CMK (cell line): ENCODE measurements at regions not wholly inside any gene's neighbourhood (a gene's known extent, or its start where the extent isn't known, plus 50 kb on each side); places are given as distances from the start of the nearest gene placed in this dataset.
"Not testable (repeated sequence)": the region's sequence is repeated elsewhere in the genome, so short reads cannot be mapped to it uniquely, and the experiment has no call there.

Experiments
- DNase-seq: peaks from one replicate; pipeline ENCODE4 v3.0.0-alpha.2; 2010; ENCODE audit warnings: low read depth

GRCh38 chr2:136281281-136282114 lies 163.5 kb upstream of the CXCR4 start:
- DNase-seq = no peak

GRCh38 chr2:136266346-136266745 lies 148.4 kb upstream of the CXCR4 start:
- DNase-seq = not testable (repeated sequence)

- no peak for DNase-seq
Measured at GRCh38 chr2:136259551-136259950, 141.6 kb upstream of the CXCR4 start.

GRCh38 chr2:136257893-136258292 lies 139.9 kb upstream of the CXCR4 start:
- no peak for DNase-seq

- no peak for DNase-seq
Measured at GRCh38 chr2:136255648-136256461, 137.9 kb upstream of the CXCR4 start.

GRCh38 chr2:136255127-136255526 lies 137.2 kb upstream of the CXCR4 start:
- no peak for DNase-seq

- no peak for DNase-seq
Measured at GRCh38 chr2:136254681-136255080, 136.7 kb upstream of the CXCR4 start.

- no peak for DNase-seq
Measured at GRCh38 chr2:136253288-136254004, 135.5 kb upstream of the CXCR4 start.

- no peak for DNase-seq
Measured at GRCh38 chr2:136251885-136252585, 134.1 kb upstream of the CXCR4 start.

- DNase-seq = no peak
Measured at GRCh38 chr2:136251197-136251884, 133.4 kb upstream of the CXCR4 start.

GRCh38 chr2:136250131-136250530 lies 132.2 kb upstream of the CXCR4 start:
- DNase-seq = no peak

GRCh38 chr2:136248907-136249306 lies 131.0 kb upstream of the CXCR4 start:
- no peak for DNase-seq

GRCh38 chr2:136248242-136248641 lies 130.3 kb upstream of the CXCR4 start:
- DNase-seq = no peak

- DNase-seq = no peak
Measured at GRCh38 chr2:136247204-136247950, 129.4 kb upstream of the CXCR4 start.

- DNase-seq = no peak
Measured at GRCh38 chr2:136246086-136246669, 128.2 kb upstream of the CXCR4 start.

GRCh38 chr2:136245211-136245610 lies 127.3 kb upstream of the CXCR4 start:
- no peak for DNase-seq

- no peak for DNase-seq
Measured at GRCh38 chr2:136244536-136244885, 126.6 kb upstream of the CXCR4 start.

GRCh38 chr2:136243638-136244535 lies 125.9 kb upstream of the CXCR4 start:
- DNase-seq = no peak

- DNase-seq = no peak
Measured at GRCh38 chr2:136242687-136243277, 124.8 kb upstream of the CXCR4 start.
